GM12878 (cell line): ENCODE measurements at regions not wholly inside any gene's neighbourhood (a gene's known extent, or its start where the extent isn't known, plus 50 kb on each side); places are given as distances from the start of the nearest gene placed in this dataset.

Experiments
- BCL11A ChIP-seq: IDR thresholded peaks from 2 replicates; pipeline ENCODE4 v1.6.1; 2011; ENCODE audit warnings: low read depth, low read length
- BMI1 ChIP-seq: fragments of 450-650 bp; IDR thresholded peaks from 2 replicates; pipeline ENCODE4 v1.6.1; 2016; ENCODE audit warnings: mild to moderate bottlenecking, moderate library complexity, borderline replicate concordance
- CTCF ChIP-seq, 3 experiments: IDR thresholded peaks in 2 of 3; conservative IDR thresholded peaks in 1 of 3; 2 replicates each; pipeline ENCODE4 v1.5.1; 2011; ENCODE audit warnings: low read depth in 3 of 3, low read length in 3 of 3, mild to moderate bottlenecking in 3 of 3, control low read depth in 2 of 3, moderate library complexity in 2 of 3, inconsistent platforms in 1 of 3, mixed read lengths in 1 of 3; ENCODE audit not compliant: control insufficient read depth in 2 of 3, insufficient read depth in 1 of 3; ENCODE audit errors: extremely low read depth in 1 of 3
- ESRRA ChIP-seq: IDR thresholded peaks from 2 replicates; pipeline ENCODE4 v1.6.1; 2012; ENCODE audit warnings: mild to moderate bottlenecking, low read length, improper control_type of control experiment
- NFYB ChIP-seq: IDR thresholded peaks from 2 replicates; pipeline ENCODE4 v1.6.1; 2011; ENCODE audit warnings: low read depth, mild to moderate bottlenecking, low read length, improper control_type of control experiment, moderate library complexity; ENCODE audit not compliant: insufficient read depth
- POLR2A ChIP-seq: IDR thresholded peaks from 2 replicates; pipeline ENCODE4 v1.6.1; 2011; ENCODE audit warnings: low read depth, mild to moderate bottlenecking, low read length
- POLR2AphosphoS2 ChIP-seq: IDR thresholded peaks from 2 replicates; pipeline ENCODE4 v1.6.1; 2011; ENCODE audit warnings: low read depth, mild to moderate bottlenecking, low read length, improper control_type of control experiment, moderate library complexity
- SRF ChIP-seq, 2 experiments: IDR thresholded peaks; 2 replicates each; pipeline ENCODE4 v1.6.1; 2011; ENCODE audit warnings: low read depth in 2 of 2, low read length in 2 of 2, mild to moderate bottlenecking in 1 of 2, moderate library complexity in 1 of 2
- USF2 ChIP-seq: IDR thresholded peaks from 2 replicates; pipeline ENCODE4 v1.6.1; 2011; ENCODE audit warnings: low read depth, low read length, improper control_type of control experiment, borderline replicate concordance
- ZNF384 ChIP-seq: IDR thresholded peaks from 2 replicates; pipeline ENCODE4 v1.6.1; 2012; ENCODE audit warnings: low read depth, mild to moderate bottlenecking, low read length, improper control_type of control experiment, borderline replicate concordance
- TF ChIP-seq, protein P1 (sequence below): fragments of 150-350 bp; IDR thresholded peaks from 2 replicates; pipeline ENCODE4 v1.6.1; 2016; ENCODE audit warnings: low read depth, low read length

GRCh38 chr2:219728991-219729487, 101.6 kb downstream of the SLC4A3 start:
- TF ChIP-seq POLR2A (no peak), CTCF (IDR thresholded peaks at IDR 0.05 in 2 of 3, conservative IDR thresholded peaks at IDR 0.05 in 1 of 3; ENCODE audit: control insufficient read depth in 2 of 3, extremely low read depth in 1 of 3, insufficient read depth in 1 of 3, low read depth in 3 of 3, low read length in 3 of 3) (no peak), BMI1 (no peak), SRF (IDR thresholded peaks at IDR 0.05; ENCODE audit: low read depth in 2 of 2, low read length in 2 of 2) (no peak), POLR2AphosphoS2 (no peak), ESRRA (no peak), BCL11A (no peak), USF2 (no peak), ZNF384 (no peak), NFYB (no peak)
- TF ChIP-seq, protein P1, sequence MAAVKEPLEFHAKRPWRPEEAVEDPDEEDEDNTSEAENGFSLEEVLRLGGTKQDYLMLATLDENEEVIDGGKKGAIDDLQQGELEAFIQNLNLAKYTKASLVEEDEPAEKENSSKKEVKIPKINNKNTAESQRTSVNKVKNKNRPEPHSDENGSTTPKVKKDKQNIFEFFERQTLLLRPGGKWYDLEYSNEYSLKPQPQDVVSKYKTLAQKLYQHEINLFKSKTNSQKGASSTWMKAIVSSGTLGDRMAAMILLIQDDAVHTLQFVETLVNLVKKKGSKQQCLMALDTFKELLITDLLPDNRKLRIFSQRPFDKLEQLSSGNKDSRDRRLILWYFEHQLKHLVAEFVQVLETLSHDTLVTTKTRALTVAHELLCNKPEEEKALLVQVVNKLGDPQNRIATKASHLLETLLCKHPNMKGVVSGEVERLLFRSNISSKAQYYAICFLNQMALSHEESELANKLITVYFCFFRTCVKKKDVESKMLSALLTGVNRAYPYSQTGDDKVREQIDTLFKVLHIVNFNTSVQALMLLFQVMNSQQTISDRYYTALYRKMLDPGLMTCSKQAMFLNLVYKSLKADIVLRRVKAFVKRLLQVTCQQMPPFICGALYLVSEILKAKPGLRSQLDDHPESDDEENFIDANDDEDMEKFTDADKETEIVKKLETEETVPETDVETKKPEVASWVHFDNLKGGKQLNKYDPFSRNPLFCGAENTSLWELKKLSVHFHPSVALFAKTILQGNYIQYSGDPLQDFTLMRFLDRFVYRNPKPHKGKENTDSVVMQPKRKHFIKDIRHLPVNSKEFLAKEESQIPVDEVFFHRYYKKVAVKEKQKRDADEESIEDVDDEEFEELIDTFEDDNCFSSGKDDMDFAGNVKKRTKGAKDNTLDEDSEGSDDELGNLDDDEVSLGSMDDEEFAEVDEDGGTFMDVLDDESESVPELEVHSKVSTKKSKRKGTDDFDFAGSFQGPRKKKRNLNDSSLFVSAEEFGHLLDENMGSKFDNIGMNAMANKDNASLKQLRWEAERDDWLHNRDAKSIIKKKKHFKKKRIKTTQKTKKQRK, result no peak
